ENCODE measurements at regions not wholly inside any gene's neighbourhood (a gene's known extent, or its start where the extent isn't known, plus 50 kb on each side); places are given as distances from the start of the nearest gene placed in this dataset.
"Not testable (repeated sequence)": the region's sequence is repeated elsewhere in the genome, so short reads cannot be mapped to it uniquely, and the experiment has no call there.

DNA sequence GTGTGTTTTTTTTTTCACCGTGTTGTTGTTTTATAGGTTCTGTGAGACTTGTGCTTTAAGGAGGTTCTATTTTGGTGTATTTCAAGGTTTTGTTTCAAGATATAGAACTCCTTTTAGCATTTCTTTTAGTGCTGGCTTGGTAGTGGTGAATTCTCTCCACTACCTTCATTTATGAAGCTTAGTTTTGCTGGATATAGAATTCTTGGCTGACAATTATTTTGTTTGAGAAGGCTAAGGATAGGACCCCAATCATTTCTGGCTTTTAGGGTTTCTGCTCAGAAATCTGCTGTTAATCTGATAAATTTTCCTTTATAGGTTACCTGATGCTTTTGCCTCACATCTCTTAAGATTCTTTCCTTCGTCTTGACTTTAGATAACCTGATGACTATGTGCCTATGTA, 66.8 kb downstream of the MSTN start:
- POLR2A ChIA-PET (ENCODE audit: unreplicated experiment): no interaction called here
- H3K27ac ChIP-seq: no peak overlapping the region
- no peaks in the 10 kb centered on the region for H3F3A ChIP-seq (ENCODE audit: insufficient read depth, low read depth)
- no peak overlapping the region for H3K4me3 ChIP-seq
- H3K4me1 ChIP-seq (replicated peaks; ENCODE audit: insufficient read depth): no peaks in the 10 kb centered on the region
- H3K4me2 ChIP-seq: no peak overlapping the region
- no peaks in the 10 kb centered on the region for H3K9me2 ChIP-seq (ENCODE audit: insufficient read depth)
- H3K79me2 ChIP-seq (ENCODE audit: low read depth): no peaks in the 10 kb centered on the region
- H3K9me3 ChIP-seq (ENCODE audit: insufficient read depth, low read depth): no peaks in the 10 kb centered on the region
- intact Hi-C loops (cut with micrococcal nuclease; ENCODE audit: unreplicated experiment): no loop called here
- BruUV-seq (replicated peaks): no TSS peak
- no peaks in the 10 kb centered on the region for H3K27me3 ChIP-seq (ENCODE audit: insufficient read depth, low read depth)
- H2AFZ ChIP-seq: no peak overlapping the region
- H3K36me3 ChIP-seq (ENCODE audit: low read depth): no peaks in the 10 kb centered on the region
- no peaks in the 10 kb centered on the region for H4K20me1 ChIP-seq (ENCODE audit: insufficient read depth)
- TF ChIP-seq, protein P1, sequence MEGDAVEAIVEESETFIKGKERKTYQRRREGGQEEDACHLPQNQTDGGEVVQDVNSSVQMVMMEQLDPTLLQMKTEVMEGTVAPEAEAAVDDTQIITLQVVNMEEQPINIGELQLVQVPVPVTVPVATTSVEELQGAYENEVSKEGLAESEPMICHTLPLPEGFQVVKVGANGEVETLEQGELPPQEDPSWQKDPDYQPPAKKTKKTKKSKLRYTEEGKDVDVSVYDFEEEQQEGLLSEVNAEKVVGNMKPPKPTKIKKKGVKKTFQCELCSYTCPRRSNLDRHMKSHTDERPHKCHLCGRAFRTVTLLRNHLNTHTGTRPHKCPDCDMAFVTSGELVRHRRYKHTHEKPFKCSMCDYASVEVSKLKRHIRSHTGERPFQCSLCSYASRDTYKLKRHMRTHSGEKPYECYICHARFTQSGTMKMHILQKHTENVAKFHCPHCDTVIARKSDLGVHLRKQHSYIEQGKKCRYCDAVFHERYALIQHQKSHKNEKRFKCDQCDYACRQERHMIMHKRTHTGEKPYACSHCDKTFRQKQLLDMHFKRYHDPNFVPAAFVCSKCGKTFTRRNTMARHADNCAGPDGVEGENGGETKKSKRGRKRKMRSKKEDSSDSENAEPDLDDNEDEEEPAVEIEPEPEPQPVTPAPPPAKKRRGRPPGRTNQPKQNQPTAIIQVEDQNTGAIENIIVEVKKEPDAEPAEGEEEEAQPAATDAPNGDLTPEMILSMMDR (conservative IDR thresholded peaks at IDR 0.05): no peak
- TF ChIP-seq EZH2 (IDR thresholded peaks at IDR 0.05; ENCODE audit: low read depth): no peak
- CTCF ChIA-PET: no interaction called here
- no peak for DNase-seq

DNA sequence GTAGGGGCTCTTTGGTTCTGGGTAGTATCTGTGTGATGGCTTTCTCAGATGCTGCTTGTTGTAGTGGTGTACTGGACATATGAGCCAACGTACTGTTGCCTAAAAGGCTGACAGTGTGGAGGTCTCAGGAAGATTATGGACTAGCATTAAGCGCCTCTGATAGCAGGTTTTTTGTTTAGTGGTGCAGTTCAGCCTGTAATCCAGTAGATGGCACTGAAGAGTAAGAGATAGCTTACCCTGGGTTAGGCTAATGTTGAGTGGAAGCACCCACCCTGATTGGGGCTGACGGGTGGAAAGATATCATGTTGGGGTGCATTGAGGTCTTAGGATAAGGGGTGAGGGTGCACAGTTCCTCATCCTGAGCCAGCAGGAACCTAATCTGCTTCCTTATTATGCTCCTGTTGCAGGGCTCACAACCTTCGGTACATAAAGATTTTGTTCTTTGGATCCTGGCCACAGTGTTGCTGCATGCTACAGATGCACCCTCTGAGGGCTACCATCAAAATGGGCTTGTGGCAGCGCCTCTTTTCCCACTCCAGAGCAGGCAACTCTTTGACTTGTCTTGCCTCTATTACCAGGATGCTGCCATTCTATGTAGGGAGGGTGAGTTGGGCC, 79.6 kb downstream of the MSTN start:
- H3K4me1 ChIP-seq (replicated peaks; ENCODE audit: insufficient read depth): no peaks in the 10 kb centered on the region
- no TSS peak for BruUV-seq (replicated peaks)
- no peak overlapping the region for H3K4me2 ChIP-seq
- H3F3A ChIP-seq (ENCODE audit: insufficient read depth, low read depth): no peaks in the 10 kb centered on the region
- H3K4me3 ChIP-seq: no peak overlapping the region
- intact Hi-C loops (cut with micrococcal nuclease; ENCODE audit: unreplicated experiment): no loop called here
- no peaks in the 10 kb centered on the region for H3K36me3 ChIP-seq (ENCODE audit: low read depth)
- CTCF ChIA-PET: interaction anchor here (0.5 kb wide), 1 partner anchor 167 kb away, joined by 6 read pairs; no protein-coding TSS in a partner anchor
- DNase-seq: no peak
- POLR2A ChIA-PET (ENCODE audit: unreplicated experiment): no interaction called here
- no peak overlapping the region for H3K27ac ChIP-seq
- H4K20me1 ChIP-seq (ENCODE audit: insufficient read depth): no peaks in the 10 kb centered on the region
- no peaks in the 10 kb centered on the region for H3K27me3 ChIP-seq (ENCODE audit: insufficient read depth, low read depth)
- no peaks in the 10 kb centered on the region for H3K79me2 ChIP-seq (ENCODE audit: low read depth)
- no peaks in the 10 kb centered on the region; the same call in 1 of the 2 replicates for H3K9me3 ChIP-seq (ENCODE audit: insufficient read depth, low read depth)
- no peaks in the 10 kb centered on the region for H3K9me2 ChIP-seq (ENCODE audit: insufficient read depth)
- TF ChIP-seq, protein P1 (conservative IDR thresholded peaks at IDR 0.05): peak; percentile 49
- no peak for TF ChIP-seq EZH2 (IDR thresholded peaks at IDR 0.05; ENCODE audit: low read depth)
- H2AFZ ChIP-seq: no peak overlapping the region

DNA sequence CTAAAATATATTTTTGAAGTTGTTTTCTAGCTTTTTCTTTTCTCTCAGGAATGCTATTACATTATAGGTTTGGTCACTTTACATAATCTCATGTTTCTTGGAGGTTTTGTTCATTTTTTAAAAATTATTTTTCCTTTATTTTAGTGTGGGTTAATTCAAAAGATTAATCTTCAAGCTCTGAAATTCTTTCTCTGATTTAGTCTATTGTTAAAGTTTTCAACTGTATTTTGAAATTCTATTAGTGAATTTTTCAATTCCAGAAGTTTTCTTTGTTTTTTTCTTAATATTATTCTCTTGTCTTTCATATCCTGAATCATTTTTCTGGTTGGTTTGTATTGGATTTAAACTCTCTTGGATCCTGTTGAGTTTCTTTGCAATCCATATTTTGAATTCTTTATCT, 80.4 kb downstream of the MSTN start:
- H3K9me2 ChIP-seq (ENCODE audit: insufficient read depth): no peaks in the 10 kb centered on the region

DNA sequence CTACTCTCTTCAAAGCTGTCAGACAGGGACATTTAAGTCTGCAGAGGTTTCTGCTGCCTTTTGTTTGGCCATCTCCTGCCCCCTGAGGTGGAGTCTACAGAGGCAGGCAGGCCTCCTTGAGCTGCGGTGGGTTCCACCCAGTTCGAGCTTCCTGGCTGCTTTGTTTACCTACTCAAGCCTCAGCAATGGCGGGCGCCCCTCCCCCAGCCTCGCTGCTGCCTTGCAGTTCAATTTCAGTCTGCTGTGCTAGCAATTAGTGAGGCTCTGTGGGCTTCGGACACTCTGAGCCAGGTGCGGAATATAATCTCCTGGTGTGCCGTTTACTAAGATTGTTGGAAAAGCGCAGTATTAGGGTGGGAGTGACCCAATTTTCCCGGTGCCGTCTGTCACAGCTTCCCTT, 86.0 kb downstream of the MSTN start:
- H3K4me2 ChIP-seq; H3K4me1 ChIP-seq (replicated peaks; ENCODE audit: insufficient read depth); H3K79me2 ChIP-seq (ENCODE audit: low read depth); H3K27me3 ChIP-seq (ENCODE audit: insufficient read depth, low read depth); DNase-seq; POLR2A ChIA-PET (ENCODE audit: unreplicated experiment); CTCF ChIA-PET; H3K9me3 ChIP-seq (ENCODE audit: insufficient read depth, low read depth); BruUV-seq (replicated peaks); H3K9me2 ChIP-seq (ENCODE audit: insufficient read depth); H2AFZ ChIP-seq; H3K36me3 ChIP-seq (ENCODE audit: low read depth); H3K4me3 ChIP-seq; H3K27ac ChIP-seq; H4K20me1 ChIP-seq (ENCODE audit: insufficient read depth); H3F3A ChIP-seq (ENCODE audit: insufficient read depth, low read depth); intact Hi-C loops (cut with micrococcal nuclease; ENCODE audit: unreplicated experiment): not testable (repeated sequence)

More for the DNA sequence above, 80.4 kb downstream of the MSTN start:
- Histone ChIP-seq H4K20me1 (ENCODE audit: insufficient read depth) (no peaks in the 10 kb centered on the region), H3K4me2 (no peak overlapping the region), H3K9me3 (ENCODE audit: insufficient read depth, low read depth) (no peaks in the 10 kb centered on the region; the same call in 1 of the 2 replicates), H3K4me1 (replicated peaks; ENCODE audit: insufficient read depth) (no peaks in the 10 kb centered on the region), H3K36me3 (ENCODE audit: low read depth) (no peaks in the 10 kb centered on the region), H3K27ac (no peak overlapping the region), H2AFZ (no peak overlapping the region), H3K4me3 (no peak overlapping the region), H3F3A (ENCODE audit: insufficient read depth, low read depth) (no peaks in the 10 kb centered on the region), H3K79me2 (ENCODE audit: low read depth) (no peaks in the 10 kb centered on the region), H3K27me3 (ENCODE audit: insufficient read depth, low read depth) (no peaks in the 10 kb centered on the region)
- intact Hi-C loops (cut with micrococcal nuclease; ENCODE audit: unreplicated experiment): no loop called here
- DNase-seq: no peak
- BruUV-seq (replicated peaks): no TSS peak
- CTCF ChIA-PET: no interaction called here
- POLR2A ChIA-PET (ENCODE audit: unreplicated experiment): no interaction called here
- no peak for TF ChIP-seq EZH2 (IDR thresholded peaks at IDR 0.05; ENCODE audit: low read depth)
- TF ChIP-seq, protein P1 (conservative IDR thresholded peaks at IDR 0.05): no peak

All from PC-9 (cell line).